HG03565 (cell line): ENCODE measurements at regions not wholly inside any gene's neighbourhood (a gene's known extent, or its start where the extent isn't known, plus 50 kb on each side); places are given as distances from the start of the nearest gene placed in this dataset.

Experiments
- ATAC-seq: cut with Tn5 transposase; IDR thresholded peaks from one replicate; pipeline ENCODE4 v1.9.1; 2021; ENCODE audit warnings: mild to moderate bottlenecking, moderate library complexity; ENCODE audit not compliant: unreplicated experiment

- no peak for ATAC-seq
Measured at GRCh38 chr20:58069796-58070663, 158.4 kb downstream of the ANKRD60 start.

DNA sequence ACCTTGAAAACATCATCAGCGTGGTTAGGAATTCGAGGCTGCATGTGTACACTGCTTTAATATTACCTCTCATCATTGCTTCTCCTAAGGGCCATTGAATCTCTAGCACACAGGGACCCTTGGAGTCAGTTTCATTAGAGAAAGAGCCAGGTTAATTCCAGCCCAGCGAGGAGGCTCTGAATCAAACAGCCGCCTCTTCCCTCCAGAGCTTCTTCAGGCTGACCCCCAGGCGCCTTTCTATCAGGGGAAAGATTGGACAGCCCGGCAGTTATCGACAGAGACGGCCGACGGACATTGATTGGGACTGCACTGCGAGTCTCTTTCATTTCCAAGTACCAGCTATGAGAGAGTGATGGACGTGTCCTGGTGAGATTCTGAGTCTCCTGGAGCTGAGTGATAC, 159.2 kb downstream of the ANKRD60 start:
- ATAC-seq, result no peak

- no peak for ATAC-seq
Measured at GRCh38 chr20:58065508-58066361, 162.7 kb downstream of the ANKRD60 start.

GRCh38 chr20:58064411-58065010, 163.9 kb downstream of the ANKRD60 start:
- ATAC-seq, result no peak

- no peak for ATAC-seq
Measured at GRCh38 chr20:58059260-58059544, 169.3 kb downstream of the ANKRD60 start.

DNA sequence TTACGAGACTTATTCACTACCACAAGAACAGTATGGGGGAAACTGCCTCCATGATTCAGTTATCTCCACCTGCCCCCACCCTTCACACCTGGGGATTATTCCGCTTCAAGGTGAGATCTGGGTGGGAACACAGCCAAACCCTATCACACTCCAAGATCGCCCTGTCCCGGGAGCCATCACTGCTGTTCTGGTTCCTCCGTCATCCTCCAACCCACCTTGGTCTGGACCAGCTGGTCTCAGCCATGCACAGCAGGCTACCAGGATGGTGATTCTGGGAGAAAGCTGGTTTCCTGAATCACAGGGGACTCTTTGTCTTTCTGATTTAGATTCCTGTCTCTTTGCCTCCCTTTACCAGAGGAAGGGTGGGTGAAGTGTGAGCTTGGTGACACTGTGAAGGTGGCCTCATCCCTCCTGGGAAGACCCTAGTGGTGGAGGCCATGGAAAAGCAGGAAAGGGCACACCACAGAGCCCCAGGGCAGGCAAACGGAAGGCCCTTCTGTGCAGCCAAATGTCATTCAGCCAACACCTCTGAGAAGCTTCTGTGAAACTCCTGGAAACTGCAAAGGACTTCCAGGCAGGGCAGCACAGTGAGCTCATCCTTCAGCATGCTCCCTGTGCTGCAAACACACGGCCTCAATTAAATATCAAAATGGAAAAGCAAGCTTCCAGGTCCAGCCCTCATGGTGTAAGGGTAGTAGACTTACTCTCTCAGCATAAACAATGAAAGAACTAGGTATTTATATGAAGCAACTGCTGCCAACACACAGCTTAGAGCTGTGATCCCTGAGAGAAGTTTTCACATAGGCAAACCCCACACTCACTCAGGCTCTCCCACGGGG, 169.8 kb downstream of the ANKRD60 start:
- ATAC-seq, result no peak

GRCh38 chr20:58056921-58057686, 171.3 kb downstream of the ANKRD60 start:
- no peak for ATAC-seq

- no peak for ATAC-seq
Measured at GRCh38 chr20:58056021-58056591, 172.3 kb downstream of the ANKRD60 start.

- ATAC-seq, result no peak
Measured at GRCh38 chr20:58054780-58055373, 173.6 kb downstream of the ANKRD60 start.

DNA sequence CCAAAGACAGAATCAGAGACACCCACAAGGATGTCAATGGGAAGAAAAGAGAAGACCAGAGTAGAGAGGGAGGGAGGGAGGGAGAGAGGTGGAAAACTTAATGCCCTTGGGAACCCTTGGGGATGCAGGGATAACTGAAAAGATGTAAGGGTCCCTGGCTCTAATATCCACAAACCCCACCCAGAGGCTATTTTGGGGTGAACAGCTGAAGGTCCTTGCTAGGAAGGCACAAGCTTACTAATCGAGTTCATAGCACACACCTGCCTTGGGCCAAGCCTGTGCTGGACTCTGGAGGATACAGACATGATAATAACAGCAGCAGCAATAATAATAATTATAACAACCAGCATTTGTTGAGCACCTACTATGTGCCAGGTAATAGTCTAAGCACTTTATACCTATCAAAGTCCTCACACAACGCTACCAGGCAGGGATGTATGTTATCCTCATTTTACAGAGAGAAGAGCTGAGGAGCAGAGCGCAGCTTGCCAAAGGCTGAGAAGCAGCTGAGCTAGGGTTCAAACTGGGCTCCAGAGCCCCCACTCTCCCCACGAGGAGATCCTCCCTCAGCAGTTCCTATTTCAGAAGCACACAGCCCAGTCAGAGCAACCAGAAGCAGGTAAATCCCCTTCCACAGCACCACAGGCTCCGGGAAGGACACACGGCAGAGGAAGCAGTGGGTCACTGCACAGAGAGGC, 174.2 kb downstream of the ANKRD60 start:
- ATAC-seq, result no peak

GRCh38 chr20:58053391-58054055, 174.9 kb downstream of the ANKRD60 start:
- no peak for ATAC-seq

GRCh38 chr20:58051367-58051766, 177.1 kb downstream of the ANKRD60 start:
- ATAC-seq, result no peak

- ATAC-seq, result no peak
Measured at GRCh38 chr20:58048096-58048702, 180.3 kb downstream of the ANKRD60 start.

GRCh38 chr20:58046311-58046710, 182.1 kb downstream of the ANKRD60 start:
- no peak for ATAC-seq

GRCh38 chr20:58045579-58045978, 182.9 kb downstream of the ANKRD60 start:
- no peak for ATAC-seq

DNA sequence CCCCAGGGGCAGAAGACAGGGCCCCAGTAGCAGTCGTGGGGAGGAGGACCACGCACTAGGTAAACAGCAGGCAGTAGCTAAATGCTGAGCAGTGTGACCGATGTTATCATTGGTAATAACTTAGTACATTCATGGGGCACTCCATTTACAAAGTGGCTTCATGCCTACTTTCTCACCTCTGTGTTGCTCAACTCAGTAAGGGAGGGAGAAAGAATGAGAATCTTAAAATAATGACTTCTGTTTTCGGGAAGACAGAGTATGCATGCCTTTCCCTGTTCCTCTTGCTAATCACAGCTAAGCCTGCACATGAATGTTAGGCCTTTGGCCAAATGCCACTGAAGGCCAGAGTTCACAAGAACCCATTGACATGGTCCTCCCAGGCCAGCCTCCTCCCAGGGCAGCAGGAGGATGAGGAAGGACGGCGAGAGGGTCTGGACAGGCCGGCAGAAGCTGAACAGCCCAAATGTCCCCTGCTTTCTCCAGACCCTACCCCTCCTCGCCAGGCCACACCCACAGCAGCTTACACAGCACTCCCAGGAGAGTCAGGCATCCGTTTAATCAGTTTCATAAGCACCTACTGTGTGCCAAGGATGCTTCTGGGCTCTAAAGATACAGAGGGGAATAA, 183.4 kb downstream of the ANKRD60 start:
- ATAC-seq, result no peak

DNA sequence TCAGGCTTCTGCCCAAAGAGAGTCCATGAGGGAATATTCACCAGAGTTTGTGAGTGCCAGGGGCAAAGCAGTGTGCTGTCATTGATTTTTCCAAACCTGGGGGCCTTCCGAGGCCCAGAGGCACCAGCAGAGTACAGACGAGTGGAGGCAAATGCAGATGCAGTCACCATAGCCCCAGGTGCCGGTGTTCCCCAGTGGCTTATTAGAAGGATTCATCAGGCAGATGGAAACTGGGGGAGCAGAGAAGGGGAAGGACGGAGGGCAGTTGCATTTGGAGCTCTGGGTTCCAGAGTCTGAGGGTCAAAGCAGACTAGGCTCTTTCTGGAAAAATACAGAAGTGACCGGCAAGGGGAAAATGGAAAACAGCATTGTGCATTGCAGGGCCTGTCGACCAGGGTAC, 184.2 kb downstream of the ANKRD60 start:
- ATAC-seq, result no peak
